GM12878 (cell line): ENCODE measurements at regions not wholly inside any gene's neighbourhood (a gene's known extent, or its start where the extent isn't known, plus 50 kb on each side); places are given as distances from the start of the nearest gene placed in this dataset.

Experiments used
- ATAC-seq: fragments of 200-7000 bp; cut with Tn5 transposase; 3 replicates; pipeline ENCODE4 v1.9.1; 2020; ENCODE audit warnings: mild to moderate bottlenecking, moderate library complexity
- BruUV-seq: library from RNA; stranded (reverse); fragments of 400-500 nt; replicated peaks from 2 replicates; lab custom pipeline; 2021; lab: Mats Ljungman, UMichigan
- CTCF ChIA-PET: fragments of 300-600 bp; sonication (Branson Sonifier 250); formaldehyde crosslinking; extraction: SDS; loops from one replicate; lab custom pipeline; 2021; ENCODE audit warnings: inconsistent platforms; lab: Yijun Ruan, JAX
- POLR2A ChIA-PET: fragments of 350-600 bp; formaldehyde crosslinking; extraction: SDS; loops from one replicate; lab custom pipeline; 2021; ENCODE audit warnings: inconsistent platforms; lab: Charles Lee
- RAD21 ChIA-PET: fragments of 300-600 bp; sonication (Branson Sonifier 250); formaldehyde crosslinking; loops from one replicate; lab custom pipeline; 2023; ENCODE audit warnings: antibody characterized with exemption; ENCODE audit not compliant: unreplicated experiment; lab: Charles Lee
- SMC1A ChIA-PET: fragments of 300-600 bp; sonication (Branson Sonifier 250); formaldehyde crosslinking; loops from one replicate; lab custom pipeline; 2023; ENCODE audit not compliant: unreplicated experiment, uncharacterized antibody; lab: Charles Lee
- DNase-seq: peaks from one replicate; pipeline ENCODE4 v3.0.0-alpha.2; 2011; ENCODE audit warnings: low read depth, low spot score
- FAIRE-seq: peaks from 3 replicates; lab custom pipeline; 2011; peaks lifted over from hg19 to GRCh38; lab: Jason Lieb, UNC
- H2AFZ ChIP-seq: 2 replicates; pipeline ENCODE4 v1.6.0; 2011; ENCODE audit warnings: low read depth, low read length, control low read depth; ENCODE audit not compliant: control insufficient read depth
- H3K27ac ChIP-seq: 2 replicates; pipeline ENCODE4 v1.5.1; 2011; ENCODE audit warnings: control low read depth; ENCODE audit not compliant: control insufficient read depth, insufficient read depth
- H3K27me3 ChIP-seq, 2 experiments: replicated peaks in 1 of 2; 2 replicates each; pipeline versions ENCODE4 v1.6.0 to v1.6.1; 2011; ENCODE audit warnings: low read length in 1 of 2; ENCODE audit not compliant: control insufficient read depth in 2 of 2, insufficient read depth in 2 of 2
- H3K36me3 ChIP-seq, 2 experiments: 2 replicates each; pipeline ENCODE4 v1.5.1; 2011; ENCODE audit warnings: low read length in 1 of 2; ENCODE audit not compliant: control insufficient read depth in 2 of 2, insufficient read depth in 2 of 2
- H3K4me1 ChIP-seq: 2 replicates; pipeline ENCODE4 v1.6.1; 2011; ENCODE audit warnings: mild to moderate bottlenecking, low read length, moderate library complexity, mixed read lengths; ENCODE audit not compliant: control insufficient read depth, insufficient read depth
- H3K4me2 ChIP-seq: 2 replicates; pipeline ENCODE4 v1.6.0; 2011; ENCODE audit warnings: control low read depth; ENCODE audit not compliant: control insufficient read depth, insufficient read depth
- H3K4me3 ChIP-seq: fragments of 200-600 bp; sonication (generic); 2 replicates; pipeline ENCODE4 v1.5.1; 2016
- H3K79me2 ChIP-seq: 2 replicates; pipeline ENCODE4 v1.6.0; 2011; ENCODE audit warnings: low read length; ENCODE audit not compliant: control insufficient read depth, insufficient read depth
- H3K9ac ChIP-seq: 2 replicates; pipeline ENCODE4 v1.8.0; 2011; ENCODE audit warnings: low read length, control low read depth, mixed read lengths; ENCODE audit not compliant: control insufficient read depth, insufficient read depth
- H3K9me3 ChIP-seq: replicated peaks from 3 replicates; pipeline ENCODE4 v1.5.1; 2011; ENCODE audit warnings: mild to moderate bottlenecking, low read length; ENCODE audit not compliant: control insufficient read depth, insufficient read depth
- H4K20me1 ChIP-seq: 2 replicates; pipeline ENCODE4 v1.6.0; 2011; ENCODE audit not compliant: control insufficient read depth, insufficient read depth
- ATF7 ChIP-seq: fragments of 450-650 bp; IDR thresholded peaks from 2 replicates; pipeline ENCODE4 v1.6.1; 2016; ENCODE audit warnings: low read depth, mild to moderate bottlenecking
- MEF2B ChIP-seq: fragments of 450-650 bp; IDR thresholded peaks from 2 replicates; pipeline ENCODE4 v1.6.1; 2018; ENCODE audit warnings: mild to moderate bottlenecking, moderate library complexity; ENCODE audit not compliant: partially characterized antibody, poor library complexity, severe bottlenecking
- RCOR1 ChIP-seq: conservative IDR thresholded peaks from 2 replicates; pipeline ENCODE4 v1.6.1; 2012; ENCODE audit warnings: low read depth, low read length, improper control_type of control experiment
- ZNF384 ChIP-seq: IDR thresholded peaks from 2 replicates; pipeline ENCODE4 v1.6.1; 2012; ENCODE audit warnings: low read depth, mild to moderate bottlenecking, low read length, improper control_type of control experiment, borderline replicate concordance
- WGBS: methylation state at CpG from one replicate; pipeline ENCODE4 v1.1.6; 2016; ENCODE audit warnings: low lambda C conversion rate; ENCODE audit not compliant: insufficient replicate concordance, insufficient coverage; ENCODE audit errors: missing lambda C conversion rate; 5-methylcytosine and 5-hydroxymethylcytosine counted together
- in situ Hi-C: fragments of 300-500 bp; cut with MboI; formaldehyde crosslinking; loops from 9 replicates; pipeline ENCODE4 v1.14.3; 2018; ENCODE audit warnings: mixed read lengths
- intact Hi-C: fragments of 100-400 bp; cut with micrococcal nuclease; formaldehyde crosslinking; loops from one replicate; pipeline ENCODE4 v1.14.2; 2022; ENCODE audit not compliant: unreplicated experiment

DNA sequence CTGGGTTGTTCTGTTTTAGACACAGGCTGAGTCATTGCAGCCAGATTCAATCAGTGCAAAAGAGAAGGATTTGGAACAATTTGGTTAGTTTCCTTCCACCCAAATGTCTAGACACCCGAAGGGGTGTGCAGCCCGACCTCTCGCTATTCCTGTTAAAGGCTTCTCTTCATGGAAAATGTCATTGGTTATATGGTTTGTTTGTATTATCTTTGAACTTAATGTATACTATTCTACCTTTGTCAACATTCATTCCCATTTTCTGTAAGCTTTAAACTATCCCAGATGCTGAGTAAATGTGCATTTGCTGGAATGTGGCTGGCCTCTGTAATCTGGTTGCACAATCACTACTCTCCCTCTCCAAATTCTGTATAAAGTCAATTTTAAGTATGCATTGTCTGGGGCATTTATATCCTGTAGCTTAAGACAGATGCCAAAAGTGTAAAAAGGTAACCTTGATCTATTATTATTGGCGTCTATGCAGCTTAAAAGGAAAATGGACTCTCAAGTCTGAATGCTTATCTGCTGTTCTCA, 80.4 kb upstream of the RND3 start (continued):
- TF ChIP-seq ZNF384 = no peak
- TF ChIP-seq MEF2B = no peak

DNA sequence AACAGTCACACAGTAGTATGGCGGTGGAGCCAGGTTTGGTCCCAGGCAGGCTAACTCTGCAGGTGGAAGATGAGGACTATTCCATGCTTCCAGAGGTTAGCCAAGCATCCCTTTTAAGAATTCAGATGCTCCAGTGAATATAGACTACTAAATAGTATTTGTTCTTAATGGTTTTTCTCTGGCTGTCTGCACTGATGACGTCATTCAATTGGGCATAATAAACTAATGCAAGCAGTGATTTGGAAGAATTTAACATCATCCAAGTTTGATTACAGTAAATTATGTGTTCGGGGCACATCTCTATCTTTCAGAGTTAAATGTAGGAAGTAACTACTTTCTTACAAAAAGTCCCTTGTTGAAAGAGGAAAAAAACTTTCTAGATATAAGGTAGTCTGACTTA, 78.8 kb upstream of the RND3 start:
- no peak for DNase-seq
- FAIRE-seq = no peak
- ChIA-PET CTCF (interaction anchor here (1.0 to 1.3 kb wide), 2 partner anchors 10 to 30 kb away, joined by 3 to 5 read pairs; no protein-coding TSS in a partner anchor), SMC1A (interaction anchor here (0.8 to 11.1 kb wide), 3 partner anchors 9 to 38 kb away, joined by 3 to 123 read pairs (median 4); no protein-coding TSS in a partner anchor), RAD21 (interaction anchor here (1.5 to 4.2 kb wide), 3 partner anchors 10 to 39 kb away, joined by 3 to 46 read pairs (median 6); no protein-coding TSS in a partner anchor), POLR2A (interaction anchor here (0.9 kb wide), 1 partner anchor 37 kb away, joined by 3 read pairs; no protein-coding TSS in a partner anchor)
- H3K4me3 ChIP-seq = no peak overlapping the region
- no peak overlapping the region for H3K27ac ChIP-seq
- BruUV-seq = no TSS peak
- in situ Hi-C loops = no loop called here
- H3K79me2 ChIP-seq = no peaks in the 10 kb centered on the region
- no peaks in the 10 kb centered on the region for H3K4me1 ChIP-seq
- no peak overlapping the region for H3K9ac ChIP-seq
- TF ChIP-seq ATF7 = peak; percentile 97
- TF ChIP-seq RCOR1 = no peak
- 24% methylated on average over 3 of the region's 3 CpGs for WGBS
- no peak for ATAC-seq
- H3K9me3 ChIP-seq = no peaks in the 10 kb centered on the region; the same call in 2 of the 3 replicates
- no peaks in the 10 kb centered on the region for H3K27me3 ChIP-seq
- no peak overlapping the region for H2AFZ ChIP-seq
- intact Hi-C loops = no loop called here
- no peaks in the 10 kb centered on the region for H4K20me1 ChIP-seq
- no peak overlapping the region for H3K4me2 ChIP-seq
- H3K36me3 ChIP-seq = no peaks in the 10 kb centered on the region
